H1 (cell line): ENCODE measurements at regions not wholly inside any gene's neighbourhood (a gene's known extent, or its start where the extent isn't known, plus 50 kb on each side); places are given as distances from the start of the nearest gene placed in this dataset.

Experiments
- BCL11A ChIP-seq, 2 experiments: IDR thresholded peaks; one replicate each; pipeline ENCODE4 v1.6.1; 2011; ENCODE audit warnings: low read depth in 2 of 2, low read length in 2 of 2, mild to moderate bottlenecking in 2 of 2
- HDAC6 ChIP-seq: IDR thresholded peaks from one replicate; pipeline ENCODE4 v1.7.1; 2012; ENCODE audit warnings: low read depth, mild to moderate bottlenecking, inconsistent platforms, low read length, moderate library complexity
- RXRA ChIP-seq: IDR thresholded peaks from 2 replicates; pipeline ENCODE4 v1.6.1; 2011; ENCODE audit warnings: low read depth, mild to moderate bottlenecking, low read length, moderate library complexity; ENCODE audit not compliant: insufficient read depth
- SIRT6 ChIP-seq: IDR thresholded peaks from one replicate; pipeline ENCODE4 v1.7.1; 2012; ENCODE audit warnings: low read length, inconsistent platforms

GRCh38 chr1:30244801-30245200 is 478.6 kb downstream of the MATN1 start (continued):
- TF ChIP-seq RXRA (no peak), HDAC6 (no peak), BCL11A (IDR thresholded peaks at IDR 0.05; ENCODE audit: low read depth in 2 of 2, low read length in 2 of 2) (no peak), SIRT6 (no peak)
